GM12878 (cell line): ENCODE measurements at regions not wholly inside any gene's neighbourhood (a gene's known extent, or its start where the extent isn't known, plus 50 kb on each side); places are given as distances from the start of the nearest gene placed in this dataset.

Source experiments
- ATAC-seq: fragments of 200-7000 bp; cut with Tn5 transposase; 3 replicates; pipeline ENCODE4 v1.9.1; 2020; ENCODE audit warnings: mild to moderate bottlenecking, moderate library complexity
- BruUV-seq: library from RNA; stranded (reverse); fragments of 400-500 nt; replicated peaks from 2 replicates; lab custom pipeline; 2021; lab: Mats Ljungman, UMichigan
- CTCF ChIA-PET: fragments of 300-600 bp; sonication (Branson Sonifier 250); formaldehyde crosslinking; extraction: SDS; loops from one replicate; lab custom pipeline; 2021; ENCODE audit warnings: inconsistent platforms; lab: Yijun Ruan, JAX
- POLR2A ChIA-PET: fragments of 350-600 bp; formaldehyde crosslinking; extraction: SDS; loops from one replicate; lab custom pipeline; 2021; ENCODE audit warnings: inconsistent platforms; lab: Charles Lee
- RAD21 ChIA-PET: fragments of 300-600 bp; sonication (Branson Sonifier 250); formaldehyde crosslinking; loops from one replicate; lab custom pipeline; 2023; ENCODE audit warnings: antibody characterized with exemption; ENCODE audit not compliant: unreplicated experiment; lab: Charles Lee
- SMC1A ChIA-PET: fragments of 300-600 bp; sonication (Branson Sonifier 250); formaldehyde crosslinking; loops from one replicate; lab custom pipeline; 2023; ENCODE audit not compliant: unreplicated experiment, uncharacterized antibody; lab: Charles Lee
- DNase-seq: peaks from one replicate; pipeline ENCODE4 v3.0.0-alpha.2; 2011; ENCODE audit warnings: low read depth, low spot score
- FAIRE-seq: peaks from 3 replicates; lab custom pipeline; 2011; peaks lifted over from hg19 to GRCh38; lab: Jason Lieb, UNC
- H2AFZ ChIP-seq: 2 replicates; pipeline ENCODE4 v1.6.0; 2011; ENCODE audit warnings: low read depth, low read length, control low read depth; ENCODE audit not compliant: control insufficient read depth
- H3K27ac ChIP-seq: 2 replicates; pipeline ENCODE4 v1.5.1; 2011; ENCODE audit warnings: control low read depth; ENCODE audit not compliant: control insufficient read depth, insufficient read depth
- H3K27me3 ChIP-seq, 2 experiments: replicated peaks in 1 of 2; 2 replicates each; pipeline versions ENCODE4 v1.6.0 to v1.6.1; 2011; ENCODE audit warnings: low read length in 1 of 2; ENCODE audit not compliant: control insufficient read depth in 2 of 2, insufficient read depth in 2 of 2
- H3K36me3 ChIP-seq, 2 experiments: 2 replicates each; pipeline ENCODE4 v1.5.1; 2011; ENCODE audit warnings: low read length in 1 of 2; ENCODE audit not compliant: control insufficient read depth in 2 of 2, insufficient read depth in 2 of 2
- H3K4me1 ChIP-seq: 2 replicates; pipeline ENCODE4 v1.6.1; 2011; ENCODE audit warnings: mild to moderate bottlenecking, low read length, moderate library complexity, mixed read lengths; ENCODE audit not compliant: control insufficient read depth, insufficient read depth
- H3K4me2 ChIP-seq: 2 replicates; pipeline ENCODE4 v1.6.0; 2011; ENCODE audit warnings: control low read depth; ENCODE audit not compliant: control insufficient read depth, insufficient read depth
- H3K4me3 ChIP-seq: fragments of 200-600 bp; sonication (generic); 2 replicates; pipeline ENCODE4 v1.5.1; 2016
- H3K79me2 ChIP-seq: 2 replicates; pipeline ENCODE4 v1.6.0; 2011; ENCODE audit warnings: low read length; ENCODE audit not compliant: control insufficient read depth, insufficient read depth
- H3K9ac ChIP-seq: 2 replicates; pipeline ENCODE4 v1.8.0; 2011; ENCODE audit warnings: low read length, control low read depth, mixed read lengths; ENCODE audit not compliant: control insufficient read depth, insufficient read depth
- H3K9me3 ChIP-seq: replicated peaks from 3 replicates; pipeline ENCODE4 v1.5.1; 2011; ENCODE audit warnings: mild to moderate bottlenecking, low read length; ENCODE audit not compliant: control insufficient read depth, insufficient read depth
- H4K20me1 ChIP-seq: 2 replicates; pipeline ENCODE4 v1.6.0; 2011; ENCODE audit not compliant: control insufficient read depth, insufficient read depth
- ATF3 ChIP-seq: IDR thresholded peaks from 2 replicates; pipeline ENCODE4 v1.6.1; 2011; ENCODE audit warnings: low read depth, mild to moderate bottlenecking, low read length, moderate library complexity, borderline replicate concordance; ENCODE audit errors: extremely low read depth
- BACH1 ChIP-seq: fragments of 450-650 bp; IDR thresholded peaks from 2 replicates; pipeline ENCODE4 v1.6.1; 2017; ENCODE audit warnings: mild to moderate bottlenecking, borderline replicate concordance
- EZH2 ChIP-seq: IDR thresholded peaks from 2 replicates; pipeline ENCODE4 v1.6.1; 2012; ENCODE audit warnings: low read depth, mild to moderate bottlenecking, control low read depth, inconsistent platforms, low read length, borderline replicate concordance; ENCODE audit not compliant: control insufficient read depth
- GATAD2B ChIP-seq: fragments of 450-650 bp; conservative IDR thresholded peaks from 2 replicates; pipeline ENCODE4 v1.6.1; 2017; ENCODE audit warnings: low read depth, mild to moderate bottlenecking, moderate library complexity
- HDAC2 ChIP-seq: fragments of 200-600 bp; sonication (generic); IDR thresholded peaks from 2 replicates; pipeline ENCODE4 v1.6.1; 2017
- MTA2 ChIP-seq: fragments of 450-650 bp; IDR thresholded peaks from 2 replicates; pipeline ENCODE4 v1.6.1; 2016; ENCODE audit warnings: low read depth, mild to moderate bottlenecking, moderate library complexity
- MYC ChIP-seq: IDR thresholded peaks from 2 replicates; pipeline ENCODE4 v1.6.1; 2011; ENCODE audit warnings: mild to moderate bottlenecking, low read length, moderate library complexity, inconsistent platforms; ENCODE audit not compliant: insufficient read depth, insufficient replicate concordance, insufficient read length, severe bottlenecking
- NFXL1 ChIP-seq: fragments of 450-650 bp; IDR thresholded peaks from 2 replicates; pipeline ENCODE4 v1.6.1; 2017; ENCODE audit warnings: antibody characterized with exemption, mild to moderate bottlenecking, borderline replicate concordance
- PKNOX1 ChIP-seq: fragments of 450-650 bp; IDR thresholded peaks from 2 replicates; pipeline ENCODE4 v1.6.1; 2016; ENCODE audit warnings: mild to moderate bottlenecking
- RAD21 ChIP-seq: IDR thresholded peaks from 2 replicates; pipeline ENCODE4 v1.6.1; 2011; ENCODE audit warnings: mild to moderate bottlenecking, low read depth, low read length, moderate library complexity; ENCODE audit not compliant: insufficient read depth
- RELB ChIP-seq: fragments of 450-650 bp; IDR thresholded peaks from 2 replicates; pipeline ENCODE4 v1.6.1; 2017; ENCODE audit warnings: low read depth, mild to moderate bottlenecking, moderate library complexity
- SKIL ChIP-seq: fragments of 450-650 bp; IDR thresholded peaks from 2 replicates; pipeline ENCODE4 v1.6.1; 2017; ENCODE audit warnings: mild to moderate bottlenecking, low read depth, inconsistent platforms; ENCODE audit not compliant: poor library complexity, severe bottlenecking
- SMARCA5 ChIP-seq: fragments of 450-650 bp; IDR thresholded peaks from 2 replicates; pipeline ENCODE4 v1.6.1; 2017; ENCODE audit warnings: mild to moderate bottlenecking
- STAT3 ChIP-seq: IDR thresholded peaks from 2 replicates; pipeline ENCODE4 v1.6.1; 2011; ENCODE audit warnings: low read depth, low read length, improper control_type of control experiment
- WGBS: methylation state at CpG from one replicate; pipeline ENCODE4 v1.1.6; 2016; ENCODE audit warnings: low lambda C conversion rate; ENCODE audit not compliant: insufficient replicate concordance, insufficient coverage; ENCODE audit errors: missing lambda C conversion rate; 5-methylcytosine and 5-hydroxymethylcytosine counted together
- in situ Hi-C: fragments of 300-500 bp; cut with MboI; formaldehyde crosslinking; loops from 9 replicates; pipeline ENCODE4 v1.14.3; 2018; ENCODE audit warnings: mixed read lengths
- intact Hi-C: fragments of 100-400 bp; cut with micrococcal nuclease; formaldehyde crosslinking; loops from one replicate; pipeline ENCODE4 v1.14.2; 2022; ENCODE audit not compliant: unreplicated experiment

- ChIA-PET POLR2A (no interaction called here), SMC1A (no interaction called here), RAD21 (no interaction called here), CTCF (no interaction called here)
- H2AFZ ChIP-seq = no peak overlapping the region
- no peaks in the 10 kb centered on the region for H3K9me3 ChIP-seq
- no peak overlapping the region for H3K27ac ChIP-seq
- no TSS peak for BruUV-seq
- TF ChIP-seq BACH1 = no peak
- no peak for TF ChIP-seq GATAD2B
- TF ChIP-seq SMARCA5 = no peak
- no peak for TF ChIP-seq ATF3
- no peak for TF ChIP-seq RELB
- TF ChIP-seq SKIL = no peak
- no peak for TF ChIP-seq NFXL1
- no peak for TF ChIP-seq MYC
- no peak for TF ChIP-seq EZH2
- TF ChIP-seq PKNOX1 = no peak
- TF ChIP-seq HDAC2 = no peak
- TF ChIP-seq STAT3 = no peak
- TF ChIP-seq RAD21 = no peak
- TF ChIP-seq MTA2 = no peak
- H3K9ac ChIP-seq = no peak overlapping the region
- no peaks in the 10 kb centered on the region for H3K4me1 ChIP-seq
- no peaks in the 10 kb centered on the region for H3K36me3 ChIP-seq
- DNase-seq = no peak
- no peak for FAIRE-seq
- intact Hi-C loops (no loop called here), in situ Hi-C loops (no loop called here)
- WGBS = 29% methylated on average over 3 of the region's 3 CpGs
- H3K79me2 ChIP-seq = no peaks in the 10 kb centered on the region
- no peaks in the 10 kb centered on the region for H4K20me1 ChIP-seq
- no peak overlapping the region for H3K4me3 ChIP-seq
- no peak for ATAC-seq
- peaks cover 0 to 1% of the 10 kb centered on the region in 2 experiments; a peak in 1 of 4 replicates for H3K27me3 ChIP-seq
- H3K4me2 ChIP-seq = no peak overlapping the region
Measured at GRCh38 chr3:159660326-159660725, 328.3 kb upstream of the IL12A start.
